GM19240 (cell line): ENCODE measurements at regions not wholly inside any gene's neighbourhood (a gene's known extent, or its start where the extent isn't known, plus 50 kb on each side); places are given as distances from the start of the nearest gene placed in this dataset.
"Not testable (repeated sequence)": the region's sequence is repeated elsewhere in the genome, so short reads cannot be mapped to it uniquely, and the experiment has no call there.

Experiments used
- DNase-seq: peaks from one replicate; pipeline ENCODE4 v3.0.0; 2011; ENCODE audit warnings: low spot score; ENCODE audit not compliant: insufficient read length

DNA sequence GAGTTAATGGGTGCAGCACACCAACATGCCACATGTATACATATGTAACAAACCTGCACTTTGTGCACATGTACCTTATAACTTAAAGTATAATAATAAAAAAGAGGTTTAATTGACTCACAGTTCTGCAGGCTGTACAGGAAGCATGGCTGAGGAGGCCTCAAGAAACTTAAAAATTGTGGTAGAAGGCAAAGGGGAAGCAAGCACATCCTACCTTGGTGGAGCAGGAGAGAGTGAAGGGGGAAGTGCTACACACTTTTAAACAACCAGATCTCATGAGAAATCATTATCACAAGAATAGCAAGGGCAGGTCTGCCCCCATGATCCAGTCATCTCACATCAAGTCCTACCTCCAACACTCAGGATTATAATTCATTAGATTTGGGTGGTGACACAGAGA, 463.5 kb downstream of the CSNK1G3 start:
- DNase-seq, result not testable (repeated sequence)

DNA sequence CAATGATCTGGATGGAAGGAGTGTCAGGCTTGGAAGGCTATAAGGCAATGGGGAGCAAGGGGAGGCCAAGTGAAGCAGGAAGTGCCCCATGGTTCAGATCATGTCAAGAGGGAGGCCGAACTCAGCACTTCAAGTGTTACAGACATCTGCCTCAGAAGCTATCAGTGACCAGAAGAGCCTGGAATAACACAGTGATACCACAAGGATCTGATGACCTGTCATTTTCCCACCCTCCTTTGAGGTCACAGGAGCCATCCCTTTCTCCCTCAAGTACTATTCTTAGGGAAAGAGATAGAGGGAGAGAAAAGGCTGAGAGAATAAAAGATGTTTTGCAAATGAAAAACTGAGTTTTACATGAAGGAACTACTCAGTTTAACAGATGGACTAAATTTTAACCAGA, 454.8 kb downstream of the CSNK1G3 start:
- DNase-seq, result no peak

DNA sequence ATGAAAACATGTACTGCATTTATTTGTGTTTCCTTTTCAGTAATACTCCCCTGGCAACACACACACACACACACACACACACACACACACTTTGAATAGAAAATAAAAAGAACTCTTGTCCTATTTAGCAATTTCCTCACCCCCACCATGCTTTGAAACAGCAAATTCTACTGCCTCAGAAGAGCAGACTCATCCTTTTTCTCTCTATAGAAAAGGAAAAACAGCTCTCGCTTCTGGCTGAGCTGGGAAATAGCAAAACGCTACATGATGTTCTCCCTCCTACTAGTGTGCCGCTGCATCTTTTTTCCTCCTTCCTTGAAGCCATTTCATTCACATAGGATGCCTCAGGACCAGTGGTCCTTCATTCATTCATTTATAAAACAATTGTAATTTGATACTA, 453.6 kb downstream of the CSNK1G3 start:
- DNase-seq, result no peak

DNA sequence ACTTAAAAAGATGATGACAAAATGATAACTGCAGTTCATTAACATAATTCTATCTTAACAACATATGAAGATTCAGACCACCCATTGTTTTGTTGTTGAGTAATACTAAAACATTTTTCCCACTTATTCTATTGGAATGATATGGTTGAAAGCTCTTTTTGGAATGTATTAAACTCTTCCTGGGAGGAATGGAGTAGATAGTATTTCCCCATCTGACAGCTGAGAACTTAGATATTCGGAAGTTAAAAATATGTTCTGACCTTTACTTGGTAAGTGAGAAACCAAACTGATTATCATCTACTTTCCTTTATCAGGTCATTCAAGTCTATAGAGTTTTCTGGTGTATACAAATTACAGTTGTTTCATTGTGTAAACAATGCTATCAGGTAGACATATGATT, 452.9 kb downstream of the CSNK1G3 start:
- DNase-seq, result no peak

DNA sequence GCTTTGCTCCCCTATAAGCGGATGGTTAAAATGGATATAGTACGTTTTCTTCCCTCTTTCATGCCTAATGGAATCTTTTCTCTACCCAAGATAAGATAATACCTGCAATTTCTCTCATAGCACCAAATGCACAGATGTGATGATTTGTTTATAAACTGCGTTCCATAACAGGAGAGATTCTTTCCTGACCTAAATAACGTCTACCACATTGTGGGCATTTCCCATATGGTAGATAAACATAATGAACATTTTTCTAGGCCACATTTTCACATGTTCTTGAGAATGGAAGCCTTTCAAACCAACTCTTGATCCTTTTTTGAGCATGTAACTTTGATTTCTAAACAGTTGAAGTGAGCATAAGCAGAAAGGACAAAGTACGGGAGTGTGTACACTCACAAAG, 448.5 kb downstream of the CSNK1G3 start:
- DNase-seq, result no peak

DNA sequence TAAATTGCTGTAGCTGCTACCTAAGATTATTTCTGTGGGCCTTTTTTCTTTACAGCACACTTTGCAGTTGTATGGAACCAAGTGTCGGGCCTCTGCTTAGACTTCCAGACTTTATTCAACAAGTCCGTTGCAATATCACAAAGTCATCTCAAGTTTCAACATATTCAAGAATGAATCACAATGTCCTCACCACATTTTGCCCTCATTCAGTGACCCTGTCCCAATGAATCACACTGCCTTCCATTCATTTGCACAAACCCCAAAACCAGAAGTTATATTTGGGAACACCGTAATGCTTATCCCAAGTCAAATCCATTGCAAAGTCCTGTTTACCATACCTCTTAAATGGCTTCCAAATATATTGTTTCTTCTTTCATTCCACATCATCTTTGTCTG, 439.6 kb downstream of the CSNK1G3 start:
- DNase-seq, result no peak

DNA sequence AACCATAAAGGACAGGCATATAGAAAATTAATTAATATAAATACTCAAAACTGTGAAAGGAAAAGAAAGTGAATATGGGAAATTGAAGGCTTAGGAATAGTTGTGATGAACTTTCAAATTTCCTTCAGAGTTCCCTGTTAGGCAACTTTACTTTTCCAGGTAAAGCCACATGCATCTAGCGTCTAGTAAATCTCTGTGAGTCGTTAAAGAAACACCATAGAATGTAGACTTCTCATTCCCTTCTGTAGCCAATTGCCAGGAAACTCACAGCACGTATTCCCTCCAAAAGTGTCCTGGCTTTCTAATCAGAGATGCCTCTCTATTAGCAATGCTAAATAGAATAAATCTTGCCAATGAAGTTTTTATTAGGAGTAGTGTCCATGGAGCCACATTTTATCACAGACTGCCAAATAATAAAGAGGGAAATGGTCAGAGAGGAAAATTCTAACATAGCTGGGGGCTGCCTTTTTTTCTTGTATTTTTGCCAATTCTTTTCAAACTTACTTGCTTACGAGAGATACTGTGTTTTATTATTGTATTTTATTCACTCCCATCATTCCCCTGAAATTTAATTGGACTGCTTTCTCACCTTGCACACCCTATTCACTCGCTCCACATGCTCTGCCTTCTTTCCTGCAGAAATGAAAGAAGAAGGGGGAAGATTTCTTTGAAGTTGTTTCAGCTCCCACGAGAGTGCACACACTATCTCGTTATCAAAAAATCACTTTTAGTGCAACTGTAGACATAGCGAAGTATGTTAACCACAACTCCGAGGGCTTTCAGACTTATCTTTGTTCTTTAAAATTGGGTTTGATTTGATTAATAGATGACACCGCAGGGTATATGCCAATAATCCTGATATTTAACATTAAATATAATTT, 439.0 kb downstream of the CSNK1G3 start:
- DNase-seq, result no peak

DNA sequence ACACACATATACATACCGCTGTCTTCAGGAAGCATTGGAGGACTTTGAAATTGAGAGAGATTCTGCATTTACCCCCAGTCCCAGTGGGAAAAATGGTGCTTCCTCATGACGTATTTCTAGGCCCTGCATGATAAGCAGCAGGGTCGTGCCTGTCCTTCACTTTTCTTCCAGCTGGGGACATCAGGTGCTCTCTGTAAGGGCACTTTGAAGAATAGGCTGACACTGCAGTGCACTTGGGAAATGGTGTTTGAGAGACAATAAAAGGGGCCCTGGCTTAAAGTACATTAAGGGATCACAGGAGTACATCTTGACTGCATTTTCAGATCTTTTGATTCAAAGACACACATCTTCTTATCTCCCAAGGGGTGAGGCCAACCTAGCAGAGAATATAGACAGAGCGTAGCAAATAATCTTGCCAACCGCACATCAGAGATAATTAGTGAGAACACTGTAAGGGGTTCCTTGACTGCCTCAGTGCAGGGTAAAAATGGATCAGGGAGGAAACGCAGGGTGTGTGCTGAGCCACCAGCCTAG, 437.9 kb downstream of the CSNK1G3 start:
- no peak for DNase-seq

DNA sequence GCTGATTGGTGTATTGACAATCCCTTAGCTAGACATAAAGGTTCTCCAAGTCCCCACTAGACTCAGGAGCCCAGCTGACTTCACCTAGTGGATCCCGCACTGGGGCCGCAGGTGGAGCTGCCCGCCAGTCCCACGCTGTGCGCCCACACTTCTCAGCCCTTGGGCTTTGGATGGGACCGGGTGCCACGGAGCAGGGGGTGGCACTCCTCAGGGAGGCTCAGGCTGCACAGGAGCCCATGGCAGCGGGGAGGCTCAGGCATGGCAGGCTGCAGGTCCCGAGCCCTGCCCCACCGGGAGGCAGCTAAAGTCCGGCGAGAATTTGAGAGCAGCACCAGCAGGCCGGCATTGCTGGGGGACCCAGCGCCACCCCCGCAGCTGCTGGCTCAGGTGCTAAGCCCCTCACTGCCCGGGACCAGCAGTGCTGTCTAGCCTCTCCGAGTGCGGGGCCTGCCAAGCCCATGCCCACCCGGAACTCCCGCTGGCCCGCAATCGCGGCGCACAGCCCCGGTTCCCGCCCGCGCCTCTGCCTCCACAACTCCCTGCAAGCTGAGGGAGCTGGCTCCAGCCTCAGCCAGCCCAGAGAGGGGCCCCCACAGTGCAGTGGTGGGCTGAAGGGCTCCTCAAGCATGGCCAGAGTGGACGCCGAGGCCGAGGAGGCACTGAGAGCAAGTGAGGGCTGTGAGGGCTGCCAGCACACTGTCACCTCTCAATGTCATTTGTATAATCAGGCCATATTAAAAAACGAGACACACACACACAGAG, 437.2 kb downstream of the CSNK1G3 start:
- DNase-seq, result no peak

DNA sequence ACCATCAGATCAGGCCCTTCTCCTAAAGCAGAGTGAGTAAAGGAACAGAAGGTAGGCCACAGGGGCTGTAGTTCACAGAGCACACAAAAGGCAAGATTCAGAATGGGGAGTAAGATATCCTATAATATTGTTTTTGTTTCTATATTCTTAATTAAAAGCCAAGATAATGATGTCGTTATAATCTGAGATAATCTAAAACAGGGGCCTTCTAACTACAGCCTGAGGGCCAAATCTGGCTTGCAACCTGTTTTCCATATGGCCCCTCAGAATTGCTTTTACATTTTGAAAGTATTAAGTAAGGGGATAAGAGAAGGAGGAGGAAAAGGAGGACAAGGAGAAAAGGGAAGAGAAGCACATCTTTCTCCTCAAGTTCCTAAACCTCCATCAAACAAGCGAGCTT, 435.8 kb downstream of the CSNK1G3 start:
- no peak for DNase-seq

DNA sequence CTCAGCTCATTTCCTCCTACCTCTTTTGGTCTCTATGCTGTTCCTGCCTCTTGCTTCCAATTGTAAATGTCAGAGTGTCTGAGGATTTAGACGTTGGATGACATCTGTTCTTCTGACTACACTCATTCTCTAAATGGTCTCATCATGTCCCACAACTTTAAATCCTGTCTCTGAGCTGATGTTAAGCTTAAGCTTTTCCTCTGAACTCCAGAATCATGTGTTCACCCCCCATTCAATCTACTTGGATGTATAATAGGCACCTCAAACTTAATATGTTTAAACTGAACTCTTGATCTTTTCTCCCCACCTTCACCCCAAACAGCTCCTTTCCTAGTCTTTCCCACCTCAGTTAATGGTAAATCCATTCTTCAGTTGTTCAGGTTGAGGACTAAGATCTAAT, 433.6 kb downstream of the CSNK1G3 start:
- no peak for DNase-seq

DNA sequence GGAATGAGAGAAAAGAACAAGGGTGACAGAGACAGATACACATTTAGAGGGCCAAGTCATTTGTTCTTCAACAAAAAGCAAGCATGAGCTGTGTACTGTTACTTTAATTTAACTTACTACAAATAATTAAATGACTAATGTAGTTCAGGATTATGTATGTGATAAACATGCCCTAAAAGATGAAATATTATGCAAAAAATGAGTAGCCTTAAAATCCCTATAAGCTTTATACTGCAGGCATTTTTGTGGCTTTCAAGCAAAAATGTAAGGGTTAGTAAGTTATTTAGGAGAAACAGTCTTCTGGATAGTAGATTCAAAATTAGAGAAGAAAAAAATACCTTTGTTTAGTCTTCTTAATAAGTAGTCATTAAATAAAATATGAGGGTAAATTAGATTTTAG, 431.2 kb downstream of the CSNK1G3 start:
- no peak for DNase-seq

DNA sequence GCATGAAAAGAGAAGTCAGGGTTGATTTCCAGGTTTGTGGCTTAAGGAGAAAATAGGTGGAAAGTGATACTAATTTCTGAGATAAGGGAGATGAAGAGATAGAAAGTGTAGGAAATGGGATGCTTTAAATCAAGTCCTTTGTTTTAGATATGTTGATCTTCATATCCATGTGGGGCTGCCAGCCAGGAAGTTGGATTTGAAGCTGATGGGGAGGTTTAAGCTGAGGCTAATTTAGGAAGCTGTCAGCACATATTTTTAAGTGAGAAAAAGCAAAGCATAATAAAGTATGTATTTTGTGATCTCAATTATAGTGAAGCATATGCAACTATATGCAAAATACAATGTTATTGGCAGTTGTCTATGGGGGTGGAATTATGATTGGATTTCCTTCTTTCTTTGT, 428.4 kb downstream of the CSNK1G3 start:
- DNase-seq, result no peak

DNA sequence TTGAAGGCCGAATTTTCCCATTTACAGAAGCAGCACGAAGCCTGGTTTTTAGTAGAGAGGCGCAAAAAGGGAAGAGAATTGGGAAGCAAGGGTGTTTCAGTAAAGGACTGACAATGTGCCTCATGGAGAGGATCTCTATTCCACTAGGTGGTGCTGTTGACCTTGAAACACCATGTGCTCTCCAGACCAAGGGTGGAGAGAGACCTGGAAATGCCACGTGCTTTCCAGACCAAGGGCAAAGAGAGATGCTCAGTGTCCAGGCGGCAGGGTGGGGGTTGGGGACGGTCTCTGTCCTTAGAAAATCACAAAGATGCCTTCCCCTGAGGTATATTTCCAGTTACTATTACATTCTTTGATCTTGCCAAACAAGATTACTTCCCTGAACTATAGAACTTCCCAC, 425.3 kb downstream of the CSNK1G3 start:
- no peak for DNase-seq

DNA sequence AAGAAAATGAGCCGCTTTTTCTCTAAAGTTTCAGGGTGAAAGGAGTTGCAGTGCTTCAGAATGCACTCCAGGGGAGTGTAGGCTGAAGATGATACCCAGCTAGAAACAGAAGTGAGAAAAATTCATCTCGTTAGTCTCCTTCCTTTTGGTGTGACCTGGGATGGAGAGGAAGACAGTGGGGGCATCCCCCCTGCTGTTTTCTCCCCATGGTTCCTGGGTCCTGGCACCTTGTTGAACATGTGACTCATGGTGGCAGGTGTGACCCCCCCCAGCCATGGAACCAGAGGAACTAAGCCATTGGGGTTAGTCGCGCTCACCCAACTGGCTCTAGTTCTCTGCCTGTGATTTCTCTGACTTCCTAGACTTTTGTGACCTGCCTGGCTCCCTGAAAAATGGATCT, 424.6 kb downstream of the CSNK1G3 start:
- no peak for DNase-seq

DNA sequence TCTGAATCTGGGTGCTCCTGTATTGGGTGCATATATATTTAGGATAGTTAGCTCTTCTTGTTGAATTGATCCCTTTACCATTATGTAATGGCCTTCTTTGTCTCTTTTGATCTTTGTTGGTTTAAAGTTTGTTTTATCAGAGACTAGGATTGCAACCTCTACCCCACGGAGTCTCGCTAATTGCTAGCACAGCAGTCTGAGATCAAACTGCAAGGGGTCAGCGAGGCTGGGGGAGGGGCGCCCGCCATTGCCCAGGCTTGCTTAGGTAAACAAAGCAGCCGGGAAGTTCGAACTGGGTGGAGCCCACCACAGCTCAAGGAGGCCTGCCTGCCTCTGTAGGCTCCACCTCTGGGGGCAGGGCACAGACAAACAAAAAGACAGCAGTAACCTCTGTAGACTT, 421.8 kb downstream of the CSNK1G3 start:
- DNase-seq, result not testable (repeated sequence)

DNA sequence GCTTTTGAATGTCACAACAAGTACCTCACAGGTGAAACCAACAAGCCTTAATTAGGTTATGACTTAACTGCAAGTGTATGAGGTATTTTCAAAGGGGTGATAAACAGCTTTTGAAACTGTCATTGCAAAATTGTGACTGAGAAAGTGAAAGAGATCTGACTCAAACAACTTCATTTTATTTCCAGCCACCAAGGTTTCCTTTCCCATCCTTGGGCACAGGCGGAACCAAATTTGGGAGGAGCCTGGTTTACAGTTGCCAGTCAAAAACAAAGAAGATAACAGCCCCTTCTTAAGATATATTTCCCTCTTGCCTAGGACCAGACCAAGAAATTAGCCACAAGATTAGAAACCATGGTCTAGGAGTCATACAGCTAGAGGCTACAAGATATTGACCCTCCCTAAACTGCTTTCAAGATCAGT, 417.1 kb downstream of the CSNK1G3 start:
- DNase-seq, result no peak

DNA sequence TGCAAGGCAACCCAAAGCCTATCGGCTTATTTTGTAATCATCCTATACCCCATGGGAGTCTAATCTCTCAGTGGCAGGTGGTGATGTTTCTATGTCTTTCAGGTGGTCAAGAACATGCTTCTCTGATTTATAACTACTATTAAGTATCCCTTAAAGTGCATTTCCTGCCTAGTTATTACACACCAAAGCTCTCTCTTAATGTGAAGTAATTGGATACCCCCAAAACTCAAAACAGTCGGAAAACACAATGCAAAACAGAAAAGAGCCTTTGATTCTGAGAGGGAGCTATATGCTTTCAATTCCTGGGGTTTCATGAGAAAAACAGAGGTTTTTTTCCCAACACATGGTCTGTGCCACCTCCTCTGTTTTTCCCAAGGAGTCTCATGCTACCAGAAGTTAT, 416.4 kb downstream of the CSNK1G3 start:
- no peak for DNase-seq

DNA sequence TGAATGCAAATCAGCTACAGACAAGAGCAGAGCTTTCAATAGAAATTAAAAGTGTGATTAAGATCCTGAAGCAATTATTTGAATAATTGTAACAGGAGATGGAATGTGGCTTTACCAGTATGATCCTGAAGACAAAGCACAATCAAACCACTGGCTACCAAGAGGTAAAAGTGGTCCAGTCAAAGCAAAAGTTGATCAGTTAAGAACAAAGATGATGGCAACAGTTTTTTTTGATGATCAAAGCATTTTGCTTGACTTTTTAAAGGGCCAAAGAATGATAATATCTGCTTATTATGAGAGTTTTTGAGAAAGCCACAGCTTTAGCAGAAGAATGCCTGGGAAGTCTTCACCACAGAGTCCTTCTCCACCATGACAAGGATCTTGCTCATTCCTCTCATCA, 409.2 kb downstream of the CSNK1G3 start:
- DNase-seq, result no peak

DNA sequence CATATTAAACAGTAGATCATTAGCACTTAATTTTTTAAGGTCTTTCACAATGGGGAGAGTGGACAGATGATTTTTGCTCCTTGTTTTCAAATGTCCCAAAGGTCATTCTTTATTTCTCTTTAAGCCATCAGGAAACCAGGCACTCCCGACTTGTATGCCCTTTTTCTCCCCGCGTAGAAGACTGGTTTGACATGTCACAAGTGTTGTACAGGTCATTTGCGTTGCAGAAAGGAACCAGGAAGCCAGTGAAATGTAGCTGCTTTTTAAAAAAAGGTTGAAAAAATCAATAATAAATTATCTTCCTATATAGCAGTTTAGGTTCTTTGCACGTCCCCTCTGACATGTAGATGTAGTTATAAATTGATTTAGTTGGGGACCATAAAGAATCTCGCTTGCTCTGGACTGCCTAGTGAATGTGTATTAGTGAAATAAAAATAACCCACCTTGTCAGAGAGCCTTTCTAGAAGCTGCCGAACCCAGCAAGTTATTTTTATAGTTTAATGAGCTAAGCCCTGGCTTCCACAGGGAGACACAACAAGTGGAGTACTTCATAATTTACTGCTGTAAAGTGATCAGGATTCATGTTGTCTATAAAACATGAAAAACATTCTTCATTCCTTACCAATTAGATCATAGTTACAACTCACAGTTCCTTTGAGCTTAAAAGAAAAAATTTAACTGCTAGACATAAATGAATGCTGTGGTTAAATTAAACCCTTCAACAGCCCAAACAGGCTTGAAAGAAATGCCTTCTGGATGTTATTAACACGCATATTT, 404.6 kb downstream of the CSNK1G3 start:
- no peak for DNase-seq

DNA sequence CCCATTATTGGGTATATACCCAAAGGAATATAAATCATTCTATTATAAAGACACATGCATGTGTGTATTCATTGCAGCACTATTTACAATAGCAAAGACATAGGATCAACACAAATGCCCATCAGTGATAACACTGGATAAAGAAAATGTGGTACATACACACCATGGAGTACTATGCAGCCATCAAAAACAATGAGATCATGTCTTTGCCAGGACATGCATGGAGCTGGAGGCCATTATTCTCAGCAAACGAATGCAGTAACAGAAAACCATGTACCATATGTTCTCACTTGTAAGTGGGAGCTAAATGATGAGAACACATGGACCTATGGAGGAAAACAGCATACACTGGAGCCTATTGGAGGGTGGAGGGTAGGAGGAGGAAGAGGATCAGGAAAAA, 402.4 kb downstream of the CSNK1G3 start:
- DNase-seq, result no peak

DNA sequence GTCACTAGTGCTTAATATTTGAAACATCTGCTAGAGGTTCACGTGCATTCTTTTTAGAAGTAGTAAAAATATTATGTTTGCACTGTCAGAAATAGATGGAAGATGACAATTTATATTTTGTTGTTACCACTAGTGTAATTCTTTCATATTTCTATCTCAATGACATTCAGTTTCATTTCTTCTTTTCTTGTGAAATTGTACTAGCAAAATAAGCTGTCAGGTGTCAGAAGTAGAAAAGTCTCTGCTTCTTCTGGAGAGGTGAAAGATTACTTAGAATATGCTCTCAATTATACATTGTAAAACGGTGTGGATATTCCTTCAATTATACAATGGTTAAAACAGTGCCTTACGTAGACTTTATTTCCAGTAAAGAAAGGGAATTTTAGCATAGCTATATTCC, 395.4 kb downstream of the CSNK1G3 start:
- DNase-seq, result no peak
